ENCODE measurements at regions not wholly inside any gene's neighbourhood (a gene's known extent, or its start where the extent isn't known, plus 50 kb on each side); places are given as distances from the start of the nearest gene placed in this dataset.

DNA sequence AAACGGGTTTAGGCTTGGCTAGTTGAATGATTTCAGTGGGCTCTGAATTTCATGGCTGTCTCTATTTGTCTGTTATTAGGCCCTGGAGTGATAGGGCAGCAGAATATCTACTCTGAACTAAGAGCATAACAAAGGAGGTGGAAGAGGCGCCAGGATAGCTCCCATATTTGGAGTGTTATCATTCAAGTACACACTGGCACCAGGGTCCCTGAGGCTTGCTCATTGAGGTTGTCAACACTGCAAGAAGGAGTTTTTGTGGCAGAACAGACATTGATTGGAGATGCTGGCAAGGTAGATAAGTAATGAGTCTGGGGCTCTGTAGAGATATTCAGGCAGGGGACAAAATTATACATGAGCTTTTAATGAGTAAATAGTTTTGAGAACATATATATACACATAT is 1748.4 kb downstream of the MRPL39 start:
- Histone ChIP-seq H3K27ac (no peak overlapping the region), H3K4me3 (no peak overlapping the region)
- TF ChIP-seq, protein P1, sequence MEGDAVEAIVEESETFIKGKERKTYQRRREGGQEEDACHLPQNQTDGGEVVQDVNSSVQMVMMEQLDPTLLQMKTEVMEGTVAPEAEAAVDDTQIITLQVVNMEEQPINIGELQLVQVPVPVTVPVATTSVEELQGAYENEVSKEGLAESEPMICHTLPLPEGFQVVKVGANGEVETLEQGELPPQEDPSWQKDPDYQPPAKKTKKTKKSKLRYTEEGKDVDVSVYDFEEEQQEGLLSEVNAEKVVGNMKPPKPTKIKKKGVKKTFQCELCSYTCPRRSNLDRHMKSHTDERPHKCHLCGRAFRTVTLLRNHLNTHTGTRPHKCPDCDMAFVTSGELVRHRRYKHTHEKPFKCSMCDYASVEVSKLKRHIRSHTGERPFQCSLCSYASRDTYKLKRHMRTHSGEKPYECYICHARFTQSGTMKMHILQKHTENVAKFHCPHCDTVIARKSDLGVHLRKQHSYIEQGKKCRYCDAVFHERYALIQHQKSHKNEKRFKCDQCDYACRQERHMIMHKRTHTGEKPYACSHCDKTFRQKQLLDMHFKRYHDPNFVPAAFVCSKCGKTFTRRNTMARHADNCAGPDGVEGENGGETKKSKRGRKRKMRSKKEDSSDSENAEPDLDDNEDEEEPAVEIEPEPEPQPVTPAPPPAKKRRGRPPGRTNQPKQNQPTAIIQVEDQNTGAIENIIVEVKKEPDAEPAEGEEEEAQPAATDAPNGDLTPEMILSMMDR (IDR thresholded peaks at IDR 0.05), result no peak
- no peak for DNase-seq (ENCODE audit: low spot score)

DNA sequence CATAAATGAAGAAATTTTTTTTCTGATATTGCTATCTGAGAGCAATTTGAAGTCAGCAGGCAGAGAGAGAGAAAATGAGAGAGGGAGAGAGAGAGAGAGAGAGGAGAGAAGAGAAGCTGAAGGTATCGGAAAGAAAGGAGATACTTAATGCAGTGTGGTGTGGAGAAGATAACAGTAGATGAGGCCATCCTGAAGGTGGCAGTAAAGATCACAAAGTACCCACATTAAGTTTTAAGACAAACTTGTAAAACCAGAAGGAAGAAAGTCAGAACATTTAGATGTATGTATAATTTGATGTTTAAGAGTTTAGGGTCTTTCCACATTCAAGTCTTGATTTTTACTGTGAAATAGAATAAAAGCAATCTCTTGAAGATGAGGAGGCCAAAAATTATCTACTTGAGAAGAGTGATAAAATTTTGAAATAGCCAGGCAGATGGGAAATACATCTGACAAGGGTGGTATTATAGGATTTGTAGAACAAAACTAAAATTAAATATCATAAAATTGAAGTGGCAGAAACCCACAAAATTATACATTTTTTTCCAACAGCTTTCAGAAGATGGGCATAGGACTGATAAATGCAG is 1753.4 kb downstream of the MRPL39 start:
- Histone ChIP-seq H3K4me3 (no peak overlapping the region), H3K27ac (no peak overlapping the region)
- DNase-seq (ENCODE audit: low spot score), result no peak
- TF ChIP-seq, protein P1 (IDR thresholded peaks at IDR 0.05), result peak; percentile 24

DNA sequence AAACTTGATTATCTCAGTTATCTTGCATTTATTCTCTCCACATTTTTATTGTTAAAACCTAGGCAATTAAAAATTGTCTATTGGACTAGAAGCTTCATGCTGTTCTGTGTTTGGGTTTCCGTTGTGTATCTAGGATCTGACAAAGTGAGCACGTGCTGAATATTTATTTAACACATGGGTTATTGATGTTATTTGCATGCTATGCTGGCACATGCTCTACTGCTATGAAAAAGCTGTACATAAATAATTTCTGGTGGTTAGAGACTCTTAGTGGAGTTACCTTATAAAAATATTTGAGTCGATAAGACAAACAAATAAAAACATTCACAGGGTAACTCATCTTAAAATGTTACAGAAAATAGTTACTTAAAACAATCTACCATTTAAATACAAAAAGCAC is 1769.7 kb downstream of the MRPL39 start:
- TF ChIP-seq, protein P1 (IDR thresholded peaks at IDR 0.05), result no peak

DNA sequence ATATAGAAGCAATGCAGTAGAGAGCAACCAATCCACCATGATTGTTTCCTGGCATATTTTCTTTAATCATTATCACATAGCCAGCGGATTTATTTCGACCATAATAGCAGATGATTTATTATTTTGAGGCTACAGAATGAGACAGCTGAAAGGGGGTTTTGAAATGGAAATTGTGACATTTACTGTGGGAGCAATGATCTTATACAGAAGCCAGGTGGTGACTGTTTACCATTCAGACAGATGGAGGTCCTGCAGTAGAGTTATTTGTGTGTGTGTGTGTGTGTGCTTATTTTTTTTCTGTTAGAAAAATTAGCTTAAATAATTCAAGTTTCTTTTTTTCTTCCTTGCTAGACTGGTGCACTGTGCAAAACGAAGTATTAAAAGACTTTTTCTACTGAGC is 1784.5 kb downstream of the MRPL39 start:
- TF ChIP-seq, protein P1 (IDR thresholded peaks at IDR 0.05), result no peak
- no peak overlapping the region for H3K27ac ChIP-seq
- H3K4me3 ChIP-seq, result no peak overlapping the region
- DNase-seq (ENCODE audit: low spot score), result no peak

More for the DNA sequence above, 1769.7 kb downstream of the MRPL39 start:
- no peak for DNase-seq (ENCODE audit: low spot score)
- Histone ChIP-seq H3K4me3 (no peak overlapping the region), H3K27ac (no peak overlapping the region)

DNA sequence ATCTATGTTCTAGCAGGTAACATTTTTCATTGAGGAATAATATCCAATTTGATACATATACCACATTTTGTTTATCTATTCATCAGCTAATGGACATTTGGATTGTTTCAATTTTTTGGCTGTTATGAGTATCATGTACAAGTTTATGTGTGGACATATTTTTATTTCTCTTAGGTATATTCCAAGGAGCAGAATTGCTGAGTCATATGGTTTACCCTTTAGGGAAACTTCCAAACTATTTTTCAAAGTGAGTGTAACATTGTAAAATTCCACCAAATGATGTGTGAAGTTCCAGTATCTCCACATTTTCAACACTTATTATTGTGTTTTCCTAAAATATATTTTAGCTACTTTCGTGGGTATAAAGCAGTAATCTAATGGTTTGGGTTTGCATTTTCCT is 1789.9 kb downstream of the MRPL39 start:
- TF ChIP-seq, protein P1 (IDR thresholded peaks at IDR 0.05), result no peak
- Histone ChIP-seq H3K27ac (no peak overlapping the region), H3K4me3 (no peak overlapping the region)
- no peak for DNase-seq (ENCODE audit: low spot score)

DNA sequence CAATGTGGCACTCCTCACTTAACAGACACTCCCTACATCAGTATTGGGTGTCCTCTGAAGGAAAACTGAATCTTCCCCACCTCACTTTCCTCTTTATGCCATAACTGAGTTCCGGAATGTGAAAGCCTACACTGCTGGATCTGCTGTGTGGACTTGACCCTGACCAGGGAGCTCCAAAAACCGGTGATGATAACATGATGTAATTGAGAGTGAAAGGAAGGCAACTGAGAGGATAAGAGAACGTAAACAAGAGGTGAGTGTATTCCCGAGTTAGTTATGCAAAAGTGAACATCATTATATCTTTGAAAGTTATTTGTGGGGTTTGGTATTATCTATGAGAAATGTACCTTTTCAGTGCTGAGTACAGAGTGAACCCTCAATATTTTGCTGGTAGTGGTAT is 1794.8 kb downstream of the MRPL39 start:
- no peak overlapping the region for H3K4me3 ChIP-seq
- no peak for DNase-seq (ENCODE audit: low spot score)
- TF ChIP-seq, protein P1 (IDR thresholded peaks at IDR 0.05), result no peak
- H3K27ac ChIP-seq, result no peak overlapping the region

DNA sequence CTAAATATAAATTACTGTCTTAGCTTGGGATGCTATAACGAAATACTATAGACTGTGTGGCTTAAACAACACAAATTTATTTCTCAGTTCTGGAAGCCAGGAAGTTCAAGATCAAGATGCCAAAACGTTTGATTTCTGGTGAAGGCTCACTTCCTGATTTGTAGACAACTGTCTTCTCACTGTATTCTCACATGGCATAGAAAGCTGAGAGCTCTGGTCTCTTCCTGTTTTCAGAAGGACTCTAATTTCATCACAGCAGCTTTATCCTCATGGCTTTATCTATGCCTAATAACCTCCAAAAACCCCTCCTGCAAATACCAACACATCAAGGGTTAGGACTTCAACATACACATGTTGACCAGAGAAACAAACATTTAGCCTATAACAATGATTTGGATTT is 1795.5 kb downstream of the MRPL39 start:
- Histone ChIP-seq H3K27ac (no peak overlapping the region), H3K4me3 (no peak overlapping the region)
- DNase-seq (ENCODE audit: low spot score), result no peak
- TF ChIP-seq, protein P1 (IDR thresholded peaks at IDR 0.05), result no peak
